HS-27A (cell line): ENCODE measurements at regions not wholly inside any gene's neighbourhood (a gene's known extent, or its start where the extent isn't known, plus 50 kb on each side); places are given as distances from the start of the nearest gene placed in this dataset.
"Not testable (repeated sequence)": the region's sequence is repeated elsewhere in the genome, so short reads cannot be mapped to it uniquely, and the experiment has no call there.

Experiments
- DNase-seq: peaks from one replicate; pipeline ENCODE4 v3.0.0-alpha.2; 2012; ENCODE audit warnings: low read depth, missing footprints

- no peak for DNase-seq
These were observed 406.6 kb downstream of the NYAP2 start for GRCh38 chr2:225806105-225806504.

- DNase-seq: not testable (repeated sequence)
These were observed 402.6 kb downstream of the NYAP2 start for GRCh38 chr2:225802076-225802475.

GRCh38 chr2:225797394-225797793, 397.9 kb downstream of the NYAP2 start:
- DNase-seq: no peak

- DNase-seq: no peak
These were observed 395.3 kb downstream of the NYAP2 start for GRCh38 chr2:225794652-225795400.

- DNase-seq: no peak
These were observed 394.4 kb downstream of the NYAP2 start for GRCh38 chr2:225793736-225794550.

- DNase-seq: no peak
These were observed 389.1 kb downstream of the NYAP2 start for GRCh38 chr2:225788571-225789094.

GRCh38 chr2:225787497-225787896, 388.0 kb downstream of the NYAP2 start:
- no peak for DNase-seq

- DNase-seq: no peak
These were observed 382.5 kb downstream of the NYAP2 start for GRCh38 chr2:225781991-225782390.

- DNase-seq: no peak
These were observed 381.6 kb downstream of the NYAP2 start for GRCh38 chr2:225781145-225781544.

GRCh38 chr2:225779829-225780228, 380.3 kb downstream of the NYAP2 start:
- DNase-seq: no peak

GRCh38 chr2:225773148-225773547, 373.6 kb downstream of the NYAP2 start:
- DNase-seq: no peak

- no peak for DNase-seq
These were observed 372.2 kb downstream of the NYAP2 start for GRCh38 chr2:225771701-225772100.

GRCh38 chr2:225768741-225769140, 369.2 kb downstream of the NYAP2 start:
- no peak for DNase-seq

GRCh38 chr2:225766431-225766830, 366.9 kb downstream of the NYAP2 start:
- no peak for DNase-seq

- no peak for DNase-seq
These were observed 366.3 kb downstream of the NYAP2 start for GRCh38 chr2:225765820-225766219.

- no peak for DNase-seq
These were observed 364.8 kb downstream of the NYAP2 start for GRCh38 chr2:225764346-225764745.

- DNase-seq: no peak
These were observed 364.2 kb downstream of the NYAP2 start for GRCh38 chr2:225763711-225764110.

GRCh38 chr2:225761396-225761795, 361.9 kb downstream of the NYAP2 start:
- no peak for DNase-seq

GRCh38 chr2:225757248-225757647, 357.7 kb downstream of the NYAP2 start:
- DNase-seq: no peak

- peak; percentile 9 for DNase-seq
These were observed 356.7 kb downstream of the NYAP2 start for GRCh38 chr2:225756198-225756597.

GRCh38 chr2:225748609-225749008, 349.1 kb downstream of the NYAP2 start:
- DNase-seq: no peak

- DNase-seq: not testable (repeated sequence)
These were observed 344.5 kb downstream of the NYAP2 start for GRCh38 chr2:225743996-225744395.

GRCh38 chr2:225742487-225742886, 343.0 kb downstream of the NYAP2 start:
- DNase-seq: no peak
